ENCODE measurements at regions not wholly inside any gene's neighbourhood (a gene's known extent, or its start where the extent isn't known, plus 50 kb on each side); places are given as distances from the start of the nearest gene placed in this dataset.

DNA sequence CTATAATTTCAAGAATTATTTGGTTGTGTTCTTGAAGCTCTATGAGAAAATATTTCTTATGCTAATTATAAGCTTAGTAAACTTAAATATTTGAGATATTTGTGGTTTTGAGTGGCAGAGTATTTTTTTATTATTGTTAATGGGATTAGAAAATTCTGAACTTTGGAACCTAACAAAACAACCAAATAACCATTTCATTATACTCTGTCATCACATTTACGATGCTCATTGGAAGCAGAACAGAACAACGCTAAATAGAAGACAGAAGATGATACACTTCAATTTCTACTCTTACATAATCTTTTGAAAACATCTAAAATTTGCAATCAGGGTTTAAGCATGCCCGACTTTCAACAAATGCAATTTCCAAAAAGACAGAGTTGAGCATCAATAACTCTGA is 270.2 kb downstream of the PTPRC start:
- Histone ChIP-seq H3K4me3 (no peak overlapping the region), H3K36me3 (no peaks in the 10 kb centered on the region), H3K9me3 (no peaks in the 10 kb centered on the region), H3K4me1 (peaks cover under 1% of the 10 kb centered on the region), H3K27ac (no peak overlapping the region), H3K27me3 (no peaks in the 10 kb centered on the region)
- no peak for DNase-seq (ENCODE audit: low spot score in 2 of 2)
- WGBS: 69% methylated on average over 3 of the region's 3 CpGs
- no peak for TF ChIP-seq POLR2AphosphoS5 (IDR thresholded peaks at IDR 0.05)
- no peak for TF ChIP-seq CTCF (IDR thresholded peaks at IDR 0.05)

- Histone ChIP-seq H3K36me3 (no peaks in the 10 kb centered on the region), H3K9me3 (no peaks in the 10 kb centered on the region), H3K4me1 (no peaks in the 10 kb centered on the region), H3K27ac (no peak overlapping the region), H3K4me3 (no peak overlapping the region), H3K27me3 (no peaks in the 10 kb centered on the region)
- WGBS: 61% methylated on average over 2 of the region's 2 CpGs
- DNase-seq (ENCODE audit: low spot score in 2 of 2): no peak
- TF ChIP-seq EP300 (IDR thresholded peaks at IDR 0.05) (no peak), POLR2A (IDR thresholded peaks at IDR 0.05) (no peak), CTCF (IDR thresholded peaks at IDR 0.05) (no peak), POLR2AphosphoS5 (IDR thresholded peaks at IDR 0.05) (no peak)
These were observed 271.1 kb downstream of the PTPRC start for GRCh38 chr1:198909973-198910372.

DNA sequence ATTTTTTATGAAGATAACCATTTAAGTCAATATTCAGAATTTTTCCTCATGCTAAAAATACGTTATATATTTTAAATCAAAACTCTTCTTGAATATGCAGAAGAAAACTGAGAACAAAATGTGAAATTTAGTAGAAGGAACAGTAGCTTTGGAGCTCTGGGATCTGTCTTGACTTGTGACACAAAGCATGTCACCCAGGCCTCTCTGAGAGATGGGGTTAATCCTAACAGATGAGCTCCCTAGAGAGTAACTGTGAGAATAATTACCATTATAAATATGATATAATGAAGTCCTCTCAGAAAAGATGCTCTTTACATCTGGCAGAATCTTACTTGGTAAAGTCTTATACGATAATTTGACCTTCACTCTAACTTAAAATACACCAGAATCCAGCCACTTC is 272.0 kb downstream of the PTPRC start:
- no peak for DNase-seq (ENCODE audit: low spot score in 2 of 2)
- Histone ChIP-seq H3K36me3 (no peaks in the 10 kb centered on the region), H3K4me1 (no peaks in the 10 kb centered on the region), H3K4me3 (no peak overlapping the region), H3K27me3 (no peaks in the 10 kb centered on the region), H3K27ac (no peak overlapping the region), H3K9me3 (no peaks in the 10 kb centered on the region)
- WGBS: 82% methylated on average over 2 of the region's 2 CpGs
- TF ChIP-seq CTCF (IDR thresholded peaks at IDR 0.05) (no peak), EP300 (IDR thresholded peaks at IDR 0.05) (no peak), POLR2A (IDR thresholded peaks at IDR 0.05) (no peak), POLR2AphosphoS5 (IDR thresholded peaks at IDR 0.05) (no peak)

DNA sequence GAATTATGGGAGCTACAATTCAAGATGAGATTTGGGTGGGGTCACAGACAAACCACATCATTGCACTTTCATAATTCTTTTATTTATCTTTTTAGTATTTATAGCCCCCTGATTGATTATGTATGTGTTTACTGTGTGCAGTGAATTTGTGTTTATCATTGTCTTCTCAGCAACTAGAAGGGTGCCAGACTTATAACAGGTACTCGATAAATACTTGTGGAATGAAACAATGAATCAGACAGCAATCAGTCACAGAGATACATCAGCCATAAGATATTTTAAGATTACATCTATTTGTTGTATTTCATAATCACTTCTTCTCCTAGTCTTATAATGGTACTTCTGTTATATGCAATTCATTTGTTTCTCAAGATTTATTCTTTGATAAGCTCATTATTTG is 273.2 kb downstream of the PTPRC start:
- H3K9me3 ChIP-seq: no peaks in the 10 kb centered on the region
- no peak for DNase-seq (ENCODE audit: low spot score in 2 of 2)
- H3K36me3 ChIP-seq: no peaks in the 10 kb centered on the region
- no peak overlapping the region for H3K27ac ChIP-seq
- H3K4me1 ChIP-seq: no peaks in the 10 kb centered on the region
- no peaks in the 10 kb centered on the region for H3K27me3 ChIP-seq
- 84% methylated on average over 1 of the region's 1 CpG for WGBS
- H3K4me3 ChIP-seq: no peak overlapping the region
- TF ChIP-seq CTCF (IDR thresholded peaks at IDR 0.05) (no peak), POLR2AphosphoS5 (IDR thresholded peaks at IDR 0.05) (no peak), POLR2A (IDR thresholded peaks at IDR 0.05) (no peak), EP300 (IDR thresholded peaks at IDR 0.05) (no peak)

DNA sequence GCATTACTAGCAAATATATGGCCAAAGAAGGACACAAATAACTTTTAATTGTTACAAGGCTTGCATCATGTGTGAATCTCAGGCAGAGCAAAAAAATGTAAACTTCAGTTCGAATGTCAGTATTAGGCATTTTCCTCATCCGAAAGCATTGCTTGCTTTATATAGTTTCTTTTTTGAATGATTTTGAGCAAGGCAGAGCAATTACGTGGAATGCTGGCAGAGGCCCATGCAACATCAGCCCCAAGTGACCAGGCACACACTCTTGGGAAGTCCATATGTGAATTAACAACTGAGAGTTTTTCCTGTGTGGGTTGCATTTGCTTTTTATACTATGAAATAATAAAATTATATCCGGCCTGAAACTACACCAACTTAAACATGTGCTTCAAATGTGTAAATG is 274.8 kb downstream of the PTPRC start:
- Histone ChIP-seq H3K9me3 (no peaks in the 10 kb centered on the region), H3K36me3 (no peaks in the 10 kb centered on the region), H3K4me3 (no peak overlapping the region), H3K27ac (no peak overlapping the region), H3K4me1 (no peaks in the 10 kb centered on the region), H3K27me3 (no peaks in the 10 kb centered on the region)
- TF ChIP-seq POLR2A (IDR thresholded peaks at IDR 0.05): no peak
- TF ChIP-seq CTCF (IDR thresholded peaks at IDR 0.05): no peak
- TF ChIP-seq EP300 (IDR thresholded peaks at IDR 0.05): no peak
- DNase-seq (ENCODE audit: low spot score in 2 of 2): no peak
- 57% methylated on average over 4 of the region's 4 CpGs for WGBS

Data from suprapubic skin (tissue), 4 donors.